HG02840 (cell line): ENCODE measurements at regions not wholly inside any gene's neighbourhood (a gene's known extent, or its start where the extent isn't known, plus 50 kb on each side); places are given as distances from the start of the nearest gene placed in this dataset.
"Not testable (repeated sequence)": the region's sequence is repeated elsewhere in the genome, so short reads cannot be mapped to it uniquely, and the experiment has no call there.

Source experiments
- ATAC-seq: cut with Tn5 transposase; IDR thresholded peaks from one replicate; pipeline ENCODE4 v1.9.1; 2021; ENCODE audit warnings: mild to moderate bottlenecking, moderate library complexity, moderate number of reproducible peaks; ENCODE audit not compliant: unreplicated experiment, low FRiP score

GRCh38 chr14:21825149-21825743 lies 151.6 kb upstream of the OR4E1 start:
- ATAC-seq = no peak

- ATAC-seq = no peak
Observed at GRCh38 chr14:21822109-21822508, 148.5 kb upstream of the OR4E1 start.

- ATAC-seq = no peak
Observed at GRCh38 chr14:21820631-21821030, 147.0 kb upstream of the OR4E1 start.

GRCh38 chr14:21819891-21820290 lies 146.3 kb upstream of the OR4E1 start:
- ATAC-seq = not testable (repeated sequence)

GRCh38 chr14:21817010-21817409 lies 143.4 kb upstream of the OR4E1 start:
- ATAC-seq = not testable (repeated sequence)

- ATAC-seq = no peak
Observed at GRCh38 chr14:21807975-21808374, 134.4 kb upstream of the OR4E1 start.

GRCh38 chr14:21804981-21805380 lies 131.4 kb upstream of the OR4E1 start:
- ATAC-seq = no peak

- ATAC-seq = no peak
Observed at GRCh38 chr14:21802441-21802840, 128.8 kb upstream of the OR4E1 start.

- no peak for ATAC-seq
Observed at GRCh38 chr14:21796916-21797315, 123.3 kb upstream of the OR4E1 start.

- ATAC-seq = no peak
Observed at GRCh38 chr14:21795456-21795855, 121.8 kb upstream of the OR4E1 start.

GRCh38 chr14:21791749-21792148 lies 118.1 kb upstream of the OR4E1 start:
- no peak for ATAC-seq

- ATAC-seq = not testable (repeated sequence)
Observed at GRCh38 chr14:21788687-21789086, 115.1 kb upstream of the OR4E1 start.

- ATAC-seq = not testable (repeated sequence)
Observed at GRCh38 chr14:21787242-21787641, 113.6 kb upstream of the OR4E1 start.

- ATAC-seq = no peak
Observed at GRCh38 chr14:21781543-21781942, 107.9 kb upstream of the OR4E1 start.

GRCh38 chr14:21780429-21781084 lies 106.9 kb upstream of the OR4E1 start:
- ATAC-seq = no peak

GRCh38 chr14:21771671-21772070 lies 98.1 kb upstream of the OR4E1 start:
- ATAC-seq = no peak

GRCh38 chr14:21768875-21769257 lies 95.2 kb upstream of the OR4E1 start:
- no peak for ATAC-seq

GRCh38 chr14:21768116-21768874 lies 94.7 kb upstream of the OR4E1 start:
- ATAC-seq = no peak

GRCh38 chr14:21760360-21760759 lies 86.7 kb upstream of the OR4E1 start:
- not testable (repeated sequence) for ATAC-seq

- no peak for ATAC-seq
Observed at GRCh38 chr14:21749306-21749868, 75.8 kb upstream of the OR4E1 start.

- no peak for ATAC-seq
Observed at GRCh38 chr14:21748869-21749303, 75.3 kb upstream of the OR4E1 start.
